A673 (cell line): ENCODE measurements at regions not wholly inside any gene's neighbourhood (a gene's known extent, or its start where the extent isn't known, plus 50 kb on each side); places are given as distances from the start of the nearest gene placed in this dataset.

Experiments used
- BruUV-seq: library from RNA; stranded (reverse); fragments of 400-500 nt; replicated peaks from 2 replicates; lab custom pipeline; 2021; lab: Mats Ljungman, UMichigan
- CTCF ChIA-PET: fragments of 300-600 bp; sonication (Branson Sonifier 250); formaldehyde crosslinking; loops from one replicate; lab custom pipeline; 2022; ENCODE audit warnings: antibody characterized with exemption; lab: Charles Lee
- POLR2A ChIA-PET: fragments of 300-600 bp; sonication (Branson Sonifier 250); formaldehyde crosslinking; loops from one replicate; lab custom pipeline; 2022; ENCODE audit warnings: antibody characterized with exemption; ENCODE audit not compliant: low non-redundant PET; lab: Charles Lee
- DNase-seq: peaks from one replicate; pipeline ENCODE4 v3.0.0-alpha.2; 2015; ENCODE audit warnings: low spot score
- H3K27ac ChIP-seq: fragments of 200-600 bp; sonication (generic); 2 replicates; pipeline ENCODE4 v1.5.1; 2016; ENCODE audit warnings: mixed run types, low read depth, mild to moderate bottlenecking, mixed read lengths, antibody characterized with exemption, low read length; ENCODE audit not compliant: poor library complexity, severe bottlenecking
- H3K27me3 ChIP-seq: fragments of 200-600 bp; sonication (generic); replicated peaks from 2 replicates; pipeline ENCODE4 v1.6.1; 2017; ENCODE audit warnings: mixed run types, low read depth, mild to moderate bottlenecking, mixed read lengths, antibody characterized with exemption, low read length; ENCODE audit not compliant: insufficient read depth, poor library complexity
- H3K36me3 ChIP-seq: fragments of 200-600 bp; sonication (generic); 2 replicates; pipeline ENCODE4 v1.6.1; 2016; ENCODE audit warnings: mixed run types, mild to moderate bottlenecking, mixed read lengths, antibody characterized with exemption, low read length; ENCODE audit not compliant: insufficient read depth, poor library complexity, severe bottlenecking
- H3K4me1 ChIP-seq: fragments of 200-600 bp; sonication (generic); 2 replicates; pipeline ENCODE4 v1.6.1; 2017; ENCODE audit warnings: mixed run types, mild to moderate bottlenecking, mixed read lengths, antibody characterized with exemption, low read length; ENCODE audit not compliant: insufficient read depth, poor library complexity, severe bottlenecking
- H3K4me3 ChIP-seq: fragments of 200-600 bp; sonication (generic); 2 replicates; pipeline ENCODE4 v1.5.1; 2016; ENCODE audit warnings: low read depth, mixed run types, mild to moderate bottlenecking, mixed read lengths, low read length; ENCODE audit not compliant: poor library complexity, severe bottlenecking
- H3K9me3 ChIP-seq: fragments of 200-600 bp; sonication (generic); 2 replicates; pipeline ENCODE4 v1.6.1; 2016; ENCODE audit warnings: mixed run types, low read depth, mild to moderate bottlenecking, mixed read lengths, antibody characterized with exemption, low read length; ENCODE audit not compliant: poor library complexity, severe bottlenecking
- EZH2 ChIP-seq: fragments of 200-600 bp; sonication (generic); IDR thresholded peaks from 2 replicates; pipeline ENCODE4 v1.6.1; 2017; ENCODE audit warnings: borderline replicate concordance, low read depth, mild to moderate bottlenecking, mixed read lengths, antibody characterized with exemption, low read length; ENCODE audit not compliant: poor library complexity, severe bottlenecking
- intact Hi-C: fragments of 100-400 bp; cut with micrococcal nuclease; formaldehyde crosslinking; loops from one replicate; pipeline ENCODE4 v1.10.0; 2022; ENCODE audit not compliant: unreplicated experiment
- TF ChIP-seq, protein P1 (sequence below): fragments of 300-800, 200-600 bp; sonication (generic); conservative IDR thresholded peaks from 2 replicates; pipeline ENCODE4 v1.5.1; 2017; ENCODE audit warnings: low read depth, mild to moderate bottlenecking, antibody characterized with exemption, low read length, moderate library complexity, mixed read lengths

- no peaks in the 10 kb centered on the region for H3K27me3 ChIP-seq
- H3K27ac ChIP-seq: no peak overlapping the region
- DNase-seq: no peak
- H3K9me3 ChIP-seq: no peaks in the 10 kb centered on the region
- TF ChIP-seq, protein P1, sequence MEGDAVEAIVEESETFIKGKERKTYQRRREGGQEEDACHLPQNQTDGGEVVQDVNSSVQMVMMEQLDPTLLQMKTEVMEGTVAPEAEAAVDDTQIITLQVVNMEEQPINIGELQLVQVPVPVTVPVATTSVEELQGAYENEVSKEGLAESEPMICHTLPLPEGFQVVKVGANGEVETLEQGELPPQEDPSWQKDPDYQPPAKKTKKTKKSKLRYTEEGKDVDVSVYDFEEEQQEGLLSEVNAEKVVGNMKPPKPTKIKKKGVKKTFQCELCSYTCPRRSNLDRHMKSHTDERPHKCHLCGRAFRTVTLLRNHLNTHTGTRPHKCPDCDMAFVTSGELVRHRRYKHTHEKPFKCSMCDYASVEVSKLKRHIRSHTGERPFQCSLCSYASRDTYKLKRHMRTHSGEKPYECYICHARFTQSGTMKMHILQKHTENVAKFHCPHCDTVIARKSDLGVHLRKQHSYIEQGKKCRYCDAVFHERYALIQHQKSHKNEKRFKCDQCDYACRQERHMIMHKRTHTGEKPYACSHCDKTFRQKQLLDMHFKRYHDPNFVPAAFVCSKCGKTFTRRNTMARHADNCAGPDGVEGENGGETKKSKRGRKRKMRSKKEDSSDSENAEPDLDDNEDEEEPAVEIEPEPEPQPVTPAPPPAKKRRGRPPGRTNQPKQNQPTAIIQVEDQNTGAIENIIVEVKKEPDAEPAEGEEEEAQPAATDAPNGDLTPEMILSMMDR: no peak
- no peak for TF ChIP-seq EZH2
- intact Hi-C loops: no loop called here
- H3K4me1 ChIP-seq: no peaks in the 10 kb centered on the region
- ChIA-PET CTCF (no interaction called here), POLR2A (no interaction called here)
- H3K36me3 ChIP-seq: no peaks in the 10 kb centered on the region
- no TSS peak for BruUV-seq
- H3K4me3 ChIP-seq: no peak overlapping the region
Measured at GRCh38 chr9:24096756-24097155, 270.7 kb upstream of the ELAVL2 start.

DNA sequence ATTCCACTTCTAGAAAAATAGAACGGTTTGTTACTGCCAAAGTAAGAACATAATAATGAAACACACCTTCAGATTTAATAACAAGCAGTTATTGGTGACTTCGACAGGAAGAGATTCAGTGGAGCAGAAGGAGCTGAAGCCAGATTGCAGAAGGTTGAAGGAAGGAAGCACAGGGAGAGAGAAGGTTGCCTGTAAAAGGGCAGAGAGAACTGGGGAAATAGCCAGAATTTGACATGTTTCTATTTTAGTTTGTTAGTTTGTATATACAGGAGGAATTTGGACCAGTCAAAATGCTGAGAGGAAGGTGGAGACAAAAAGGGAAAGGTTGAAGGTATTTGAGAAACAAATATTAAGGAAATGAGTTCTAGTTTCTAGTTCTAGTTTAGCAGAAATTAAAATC is 269.2 kb upstream of the ELAVL2 start:
- Histone ChIP-seq H3K27me3 (no peaks in the 10 kb centered on the region), H3K9me3 (no peaks in the 10 kb centered on the region), H3K36me3 (no peaks in the 10 kb centered on the region), H3K27ac (no peak overlapping the region), H3K4me3 (no peak overlapping the region), H3K4me1 (no peaks in the 10 kb centered on the region)
- ChIA-PET POLR2A (no interaction called here), CTCF (no interaction called here)
- intact Hi-C loops: no loop called here
- no peak for TF ChIP-seq EZH2
- TF ChIP-seq, protein P1: no peak
- DNase-seq: no peak
- BruUV-seq: no TSS peak

GRCh38 chr9:24090566-24090965 is 264.5 kb upstream of the ELAVL2 start:
- no peaks in the 10 kb centered on the region for H3K9me3 ChIP-seq
- no TSS peak for BruUV-seq
- no peak for DNase-seq
- no peaks in the 10 kb centered on the region for H3K27me3 ChIP-seq
- CTCF ChIA-PET: no interaction called here
- H3K4me3 ChIP-seq: no peak overlapping the region
- no peak overlapping the region for H3K27ac ChIP-seq
- POLR2A ChIA-PET: no interaction called here
- no peaks in the 10 kb centered on the region for H3K4me1 ChIP-seq
- intact Hi-C loops: no loop called here
- TF ChIP-seq, protein P1: no peak
- no peak for TF ChIP-seq EZH2
- H3K36me3 ChIP-seq: no peaks in the 10 kb centered on the region
